SK-N-SH treated with all-trans-retinoic acid at 6 μM for 48 hours (cell line): ENCODE measurements at regions not wholly inside any gene's neighbourhood (a gene's known extent, or its start where the extent isn't known, plus 50 kb on each side); places are given as distances from the start of the nearest gene placed in this dataset.

Experiments
- ATAC-seq: fragments of 200-7000 bp; cut with Tn5 transposase; 3 replicates; pipeline ENCODE4 v1.9.1; 2020; ENCODE audit warnings: mild to moderate bottlenecking, moderate library complexity
- ARNTL ChIP-seq: fragments of 450-650 bp; formaldehyde crosslinking; IDR thresholded peaks from 2 replicates; pipeline ENCODE4 v1.5.0; 2020; ENCODE audit warnings: low read depth, mild to moderate bottlenecking, moderate library complexity, borderline replicate concordance
- BACH2 ChIP-seq: fragments of 250-450 bp; sonication (Bioruptor Pico); IDR thresholded peaks from 2 replicates; pipeline ENCODE4 v1.9.0; 2021; ENCODE audit warnings: mild to moderate bottlenecking, borderline replicate concordance
- GLIS3 ChIP-seq: fragments of 250-450 bp; sonication (Bioruptor Pico); IDR thresholded peaks from 2 replicates; pipeline ENCODE4 v1.5.0; 2020; ENCODE audit warnings: mild to moderate bottlenecking, moderate library complexity
- ISL1 ChIP-seq: fragments of 250-450 bp; sonication (Bioruptor Pico); IDR thresholded peaks from 2 replicates; pipeline ENCODE4 v2.1.2; 2022; ENCODE audit warnings: mild to moderate bottlenecking, moderate library complexity
- ZFP30 ChIP-seq: fragments of 450-650 bp; formaldehyde crosslinking; IDR thresholded peaks from 2 replicates; pipeline ENCODE4 v1.5.0; 2022; ENCODE audit warnings: mild to moderate bottlenecking, moderate library complexity

- no peak for ATAC-seq
- no peak for TF ChIP-seq GLIS3
- no peak for TF ChIP-seq ZFP30 (CRISPR knock-in tag)
- no peak for TF ChIP-seq BACH2 (CRISPR knock-in tag)
- TF ChIP-seq ISL1 (CRISPR knock-in tag) = no peak
- TF ChIP-seq ARNTL (CRISPR knock-in tag) = no peak
Observed at GRCh38 chr15:24901409-24901808, 53.4 kb upstream of the SNRPN start.
